ENCODE measurements at regions not wholly inside any gene's neighbourhood (a gene's known extent, or its start where the extent isn't known, plus 50 kb on each side); places are given as distances from the start of the nearest gene placed in this dataset.

- Histone ChIP-seq H3K4me1 (ENCODE audit: control insufficient read depth in 1 of 2, insufficient read depth in 2 of 2, low read length in 2 of 2) (no peaks in the 10 kb centered on the region), H3K9me3 (ENCODE audit: control insufficient read depth in 1 of 2, insufficient read depth in 1 of 2, low read depth in 1 of 2, low read length in 2 of 2) (peaks cover 0 to 8% of the 10 kb centered on the region in 2 experiments; a peak in 1 of 4 replicates), H3K9ac (ENCODE audit: low read length) (no peak overlapping the region), H3K4me2 (ENCODE audit: low read length) (no peak overlapping the region), H2AFZ (ENCODE audit: low read depth, low read length, poor library complexity, severe bottlenecking) (no peak overlapping the region), H3K9me2 (ENCODE audit: insufficient read depth) (no peaks in the 10 kb centered on the region), H3K36me3 (ENCODE audit: control insufficient read depth in 1 of 2, insufficient read depth in 2 of 2, low read length in 2 of 2) (no peaks in the 10 kb centered on the region), H3K79me2 (ENCODE audit: insufficient read depth, low read length) (no peaks in the 10 kb centered on the region), H3K27ac (ENCODE audit: low read depth, low read length) (no peak overlapping the region), H4K20me1 (ENCODE audit: insufficient read depth) (no peaks in the 10 kb centered on the region), H3K27me3 (ENCODE audit: insufficient read depth, low read length) (no peaks in the 10 kb centered on the region), H3K4me3 (replicated peaks in 1 of 2; ENCODE audit: low read depth in 1 of 2, low read length in 2 of 2) (no peak overlapping the region)
- TF ChIP-seq EZH2phosphoT487 (IDR thresholded peaks at IDR 0.05; ENCODE audit: borderline replicate concordance) (no peak), CBX3 (IDR thresholded peaks at IDR 0.05; ENCODE audit: low read depth) (no peak), YY1 (IDR thresholded peaks at IDR 0.05; ENCODE audit: extremely low read depth, insufficient replicate concordance, low read depth, low read length) (no peak), TCF7L2 (IDR thresholded peaks at IDR 0.05; ENCODE audit: borderline replicate concordance, extremely low read depth, insufficient read depth, insufficient read length) (no peak), SRF (IDR thresholded peaks at IDR 0.05; ENCODE audit: low read depth) (no peak), ATF3 (IDR thresholded peaks at IDR 0.05) (no peak), MAX (IDR thresholded peaks at IDR 0.05) (no peak), JUND (IDR thresholded peaks at IDR 0.05) (no peak), POLR2A (IDR thresholded peaks at IDR 0.05; ENCODE audit: borderline replicate concordance, extremely low read depth, insufficient read depth, insufficient read length) (no peak), SIN3A (IDR thresholded peaks at IDR 0.05; ENCODE audit: low read depth) (no peak), RAD21 (IDR thresholded peaks at IDR 0.05; ENCODE audit: low read depth) (no peak), EZH2 (IDR thresholded peaks at IDR 0.05) (no peak), CEBPB (IDR thresholded peaks at IDR 0.05; ENCODE audit: low read depth) (no peak), FOSL1 (IDR thresholded peaks at IDR 0.05; ENCODE audit: low read depth) (no peak), ZNF274 (IDR thresholded peaks at IDR 0.05; ENCODE audit: low read depth, low read length) (no peak), EGR1 (IDR thresholded peaks at IDR 0.05; ENCODE audit: low read depth) (no peak), REST (IDR thresholded peaks at IDR 0.05; ENCODE audit: low read depth) (no peak), ELF1 (IDR thresholded peaks at IDR 0.05; ENCODE audit: borderline replicate concordance, low read depth) (no peak)
- CTCF ChIA-PET = no interaction called here
- RAD21 ChIA-PET (ENCODE audit: low non-redundant PET in 1 of 2, low total read pairs in 2 of 2, uncharacterized antibody in 2 of 2, unreplicated experiment in 2 of 2) = no interaction called here
- ATAC-seq = no peak
- BruUV-seq (replicated peaks) = no TSS peak
- POLR2A ChIA-PET = no interaction called here
- intact Hi-C loops (cut with micrococcal nuclease) = no loop called here
- DNase-seq (ENCODE audit: low read depth, low spot score) = no peak
Observed at GRCh38 chr18:73923866-73924265, 223.8 kb downstream of the FBXO15 start.
